ENCODE measurements at regions not wholly inside any gene's neighbourhood (a gene's known extent, or its start where the extent isn't known, plus 50 kb on each side); places are given as distances from the start of the nearest gene placed in this dataset.

- no peak for DNase-seq (ENCODE audit: low read depth in 4 of 4, low spot score in 3 of 4)
These were observed 477.3 kb downstream of the LPIN1 start for GRCh38 chr2:12223732-12224131.

DNA sequence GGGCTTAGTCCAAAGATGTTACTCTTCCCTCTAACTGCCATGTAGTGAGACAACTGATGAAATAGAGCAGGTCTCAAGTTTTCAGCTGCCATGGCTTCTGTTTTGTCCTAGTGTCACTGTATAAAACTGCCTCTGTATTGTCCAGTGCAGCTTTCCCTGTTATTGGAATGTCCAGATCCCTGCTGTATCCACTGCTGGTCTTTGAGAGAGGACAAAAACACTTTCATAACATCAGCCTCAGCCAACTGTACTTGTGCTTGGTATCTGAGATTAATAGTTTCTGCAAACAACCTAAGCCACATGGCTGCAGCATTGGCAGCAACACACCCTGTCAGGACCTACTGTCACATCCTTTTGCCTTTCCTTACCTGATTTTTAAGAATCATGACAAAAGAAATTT is 480.2 kb downstream of the LPIN1 start:
- no peak for DNase-seq (ENCODE audit: low read depth in 4 of 4, low spot score in 3 of 4)

DNA sequence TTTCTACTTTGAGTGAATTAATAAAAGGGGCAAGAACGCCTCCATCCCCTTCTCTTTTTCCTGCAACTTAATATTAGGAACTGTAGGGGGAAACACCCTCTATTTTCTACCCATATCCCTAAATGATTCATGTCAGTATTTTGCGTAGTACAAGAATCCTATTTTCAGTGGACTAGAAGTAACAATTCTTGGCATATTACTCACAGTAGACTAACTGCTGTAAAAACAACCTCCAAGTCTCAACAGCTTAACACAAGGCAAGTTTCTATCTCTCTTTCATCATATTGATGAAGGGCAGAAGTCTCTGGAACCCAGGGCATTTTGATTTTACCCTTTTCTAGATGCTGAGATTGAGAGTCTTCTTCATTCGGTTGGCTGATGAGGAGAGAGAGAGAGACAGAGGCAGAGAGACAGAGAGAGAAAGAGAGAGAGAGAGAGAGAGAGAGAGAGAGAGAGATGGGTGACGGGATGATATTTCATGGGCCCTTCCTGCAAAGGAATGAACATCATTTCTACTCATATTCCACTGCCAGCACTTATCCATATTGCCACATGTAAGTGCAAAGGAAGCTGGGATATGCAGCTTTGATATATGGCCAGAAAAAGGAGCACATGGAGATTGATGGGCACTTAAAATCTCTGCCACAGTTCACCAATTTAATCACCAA is 481.6 kb downstream of the LPIN1 start:
- DNase-seq (ENCODE audit: low read depth in 4 of 4, low spot score in 3 of 4) = no peak

- no peak for DNase-seq (ENCODE audit: low read depth in 4 of 4, low spot score in 3 of 4)
These were observed 484.9 kb downstream of the LPIN1 start for GRCh38 chr2:12231288-12231687.

DNA sequence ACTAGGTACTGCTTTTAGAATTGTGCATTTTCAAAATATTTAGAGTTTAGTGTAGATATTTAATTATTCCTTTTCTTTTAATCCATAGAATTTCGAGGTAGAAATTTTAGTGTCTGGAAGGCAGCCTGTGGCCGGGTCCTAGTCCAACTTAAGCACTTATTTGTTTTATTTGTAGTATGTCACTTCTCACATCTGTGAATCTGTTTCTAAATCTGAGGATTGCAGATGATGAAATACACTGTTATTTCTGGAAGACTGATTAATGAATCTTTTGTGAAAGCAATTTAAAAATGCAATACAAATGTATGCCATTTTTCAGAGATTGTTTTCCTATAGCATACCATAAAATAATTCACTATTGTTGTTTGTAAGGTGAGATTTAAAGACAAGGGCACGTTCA is 483.9 kb upstream of the TRIB2 start:
- DNase-seq (ENCODE audit: low read depth in 4 of 4, low spot score in 3 of 4) = no peak

DNA sequence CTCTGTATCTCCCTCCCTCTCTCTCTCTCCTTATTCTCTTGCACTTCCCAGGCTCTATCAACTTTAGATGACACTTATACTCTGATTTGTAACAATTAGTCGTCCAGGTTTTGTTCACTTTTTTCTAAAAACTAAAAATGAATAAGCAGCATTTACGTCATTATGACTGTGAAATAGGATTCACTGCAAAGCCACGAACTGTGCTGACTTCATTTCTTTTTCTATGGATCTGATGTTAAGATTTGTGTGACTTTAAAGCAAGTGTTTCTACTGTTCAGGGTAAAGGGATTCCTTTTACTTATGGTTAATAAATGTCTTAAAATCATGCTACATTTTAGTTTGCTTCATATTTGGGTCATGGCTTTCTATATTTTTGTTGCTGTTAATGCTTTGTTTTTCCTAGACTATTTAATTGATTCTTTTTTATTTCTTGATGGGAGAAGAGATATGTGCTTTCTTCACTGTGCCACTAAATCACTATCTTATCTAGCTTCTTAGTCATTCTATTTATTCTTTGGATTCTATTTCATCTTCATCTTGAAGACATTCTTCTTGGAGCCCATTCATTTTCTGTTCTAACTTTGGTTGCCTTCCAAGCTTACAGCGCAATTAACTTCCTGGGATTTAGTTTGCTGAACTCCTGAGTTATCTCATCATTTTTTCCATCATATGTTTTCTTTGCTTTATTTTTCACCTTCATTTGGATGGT is 480.4 kb upstream of the TRIB2 start:
- DNase-seq (ENCODE audit: low read depth in 4 of 4, low spot score in 3 of 4) = no peak

GRCh38 chr2:12240206-12240605 is 476.5 kb upstream of the TRIB2 start:
- DNase-seq (ENCODE audit: low read depth in 4 of 4, low spot score in 3 of 4) = no peak

- DNase-seq (ENCODE audit: low read depth in 4 of 4, low spot score in 3 of 4) = no peak
These were observed 473.4 kb upstream of the TRIB2 start for GRCh38 chr2:12243381-12243780.

- DNase-seq (ENCODE audit: low read depth in 4 of 4, low spot score in 3 of 4) = no peak
These were observed 472.7 kb upstream of the TRIB2 start for GRCh38 chr2:12244070-12244469.

DNA sequence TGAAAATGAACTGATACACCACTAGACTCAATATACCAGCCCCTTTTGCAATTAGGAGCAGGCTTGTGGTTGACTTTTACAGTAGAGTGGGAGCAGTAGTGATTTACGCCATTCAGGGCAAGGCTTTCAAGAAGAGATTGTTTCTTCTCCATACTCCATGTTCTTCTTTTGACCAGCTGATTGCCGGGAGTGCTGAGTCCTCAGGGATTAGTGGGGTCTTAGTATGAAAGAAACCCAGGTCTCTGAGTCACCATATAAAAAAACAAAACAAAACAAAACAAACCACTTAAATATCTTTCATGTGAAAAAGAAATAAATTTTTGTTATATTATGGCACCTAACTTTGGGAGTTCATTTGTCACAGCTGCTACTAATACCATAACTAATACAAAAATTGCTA is 465.6 kb upstream of the TRIB2 start:
- DNase-seq (ENCODE audit: low read depth in 4 of 4, low spot score in 3 of 4) = no peak

GRCh38 chr2:12251749-12252148 is 465.0 kb upstream of the TRIB2 start:
- no peak for DNase-seq (ENCODE audit: low read depth in 4 of 4, low spot score in 3 of 4)

GRCh38 chr2:12253167-12253778 is 463.5 kb upstream of the TRIB2 start:
- no peak for DNase-seq (ENCODE audit: low read depth in 4 of 4, low spot score in 3 of 4)

GRCh38 chr2:12254280-12254860 is 462.4 kb upstream of the TRIB2 start:
- no peak for DNase-seq (ENCODE audit: low read depth in 4 of 4, low spot score in 3 of 4)

DNA sequence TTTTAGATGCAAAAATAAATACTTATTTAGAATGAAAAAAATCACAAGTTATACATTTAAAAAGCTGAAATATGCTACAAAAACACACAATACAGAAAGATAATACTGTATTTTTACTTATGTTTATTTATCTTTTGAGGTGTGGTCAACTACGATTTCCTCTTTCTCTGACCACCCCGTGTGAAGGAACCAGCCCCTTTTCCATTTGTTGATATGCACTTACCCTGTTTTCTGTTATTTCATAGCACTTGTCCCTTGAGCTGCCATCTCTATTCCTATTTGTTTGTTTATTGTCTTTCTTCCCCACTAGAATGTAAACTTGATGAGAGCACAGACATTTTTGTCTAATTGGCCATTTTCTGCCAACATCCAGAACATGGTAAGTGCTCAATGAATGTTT is 460.5 kb upstream of the TRIB2 start:
- no peak for DNase-seq (ENCODE audit: low read depth in 4 of 4, low spot score in 3 of 4)

- DNase-seq (ENCODE audit: low read depth in 4 of 4, low spot score in 3 of 4) = no peak
These were observed 459.3 kb upstream of the TRIB2 start for GRCh38 chr2:12257476-12257875.

DNA sequence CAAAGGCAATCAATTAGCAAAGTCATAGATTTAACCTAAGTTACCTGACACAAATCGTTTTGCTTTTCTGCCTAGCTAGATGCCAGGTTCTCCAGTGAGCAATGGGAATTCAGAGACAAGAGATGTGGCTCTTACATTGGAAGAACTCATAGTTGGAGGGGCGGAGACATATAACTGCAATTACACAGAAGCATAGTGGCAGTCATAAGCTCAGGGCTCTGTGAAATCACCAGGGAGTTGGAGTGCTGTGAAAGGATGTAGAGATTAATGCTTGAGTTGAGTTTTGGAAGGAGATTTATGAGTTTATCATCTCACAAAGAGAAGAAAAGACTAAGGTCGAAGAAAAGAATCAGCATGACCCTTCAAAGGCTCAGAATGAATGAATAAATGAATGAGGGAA is 457.2 kb upstream of the TRIB2 start:
- DNase-seq (ENCODE audit: low read depth in 4 of 4, low spot score in 3 of 4) = no peak

DNA sequence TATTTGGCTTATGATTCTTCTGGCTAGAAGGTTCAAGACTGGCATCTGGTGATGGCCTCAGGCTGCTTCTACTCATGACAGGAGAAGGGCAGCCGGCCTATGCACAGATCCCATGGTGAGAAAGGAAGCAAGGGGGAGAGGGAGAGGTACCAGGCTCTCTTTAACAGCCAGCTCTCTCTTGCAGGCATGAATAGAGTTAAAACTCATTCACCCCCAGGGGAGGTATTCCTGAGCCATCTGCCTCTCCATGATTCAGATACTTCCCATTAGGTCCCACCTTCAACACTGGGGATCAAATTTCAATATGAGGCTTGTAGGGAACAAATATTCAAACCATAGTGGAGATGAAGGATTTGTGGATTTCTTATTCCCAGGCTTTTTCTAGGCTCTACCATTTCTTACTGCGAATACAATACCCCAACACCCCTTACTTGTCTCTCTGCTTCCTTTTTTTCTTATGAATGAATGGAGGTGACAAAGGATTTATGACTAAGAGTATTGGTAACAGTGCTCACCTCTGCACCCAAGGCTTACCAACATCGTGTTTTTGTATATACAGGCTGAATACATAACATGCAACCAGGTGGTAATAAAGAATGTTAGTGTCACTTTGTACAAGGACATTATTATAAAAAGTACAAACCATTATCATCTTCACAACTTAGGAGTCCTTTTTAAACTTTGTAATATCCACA is 454.6 kb upstream of the TRIB2 start:
- DNase-seq (ENCODE audit: low read depth in 4 of 4, low spot score in 3 of 4) = no peak

- DNase-seq (ENCODE audit: low read depth in 4 of 4, low spot score in 3 of 4) = peak in 3 of 4 donors; percentile 12 to 41 (median 16)
These were observed 453.9 kb upstream of the TRIB2 start for GRCh38 chr2:12262681-12263436.

DNA sequence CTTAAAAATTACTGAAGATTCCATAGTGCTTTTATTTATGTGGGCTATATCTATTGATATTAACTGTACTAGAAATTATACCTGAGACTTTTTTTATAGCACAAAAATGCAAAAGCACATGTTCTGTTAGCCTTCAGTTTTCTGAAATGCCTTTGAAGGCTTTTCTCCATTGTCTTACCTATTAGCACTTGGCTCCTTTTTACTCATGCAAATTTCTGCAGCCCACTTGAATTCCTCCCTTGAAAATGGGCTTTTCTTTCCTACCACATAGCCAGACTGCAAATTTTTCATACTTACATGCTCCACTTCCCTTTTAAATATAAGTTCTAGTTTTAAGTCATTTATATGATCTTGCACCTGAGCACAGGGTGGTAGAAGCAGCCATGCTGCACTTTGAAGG is 453.0 kb upstream of the TRIB2 start:
- no peak for DNase-seq (ENCODE audit: low read depth in 4 of 4, low spot score in 3 of 4)

GRCh38 chr2:12264146-12264545 is 452.6 kb upstream of the TRIB2 start:
- no peak for DNase-seq (ENCODE audit: low read depth in 4 of 4, low spot score in 3 of 4)

Measured in left renal pelvis (tissue), 4 donors.